HG02973 (cell line): ENCODE measurements at regions not wholly inside any gene's neighbourhood (a gene's known extent, or its start where the extent isn't known, plus 50 kb on each side); places are given as distances from the start of the nearest gene placed in this dataset.
"Not testable (repeated sequence)": the region's sequence is repeated elsewhere in the genome, so short reads cannot be mapped to it uniquely, and the experiment has no call there.

Experiments
- ATAC-seq: cut with Tn5 transposase; IDR thresholded peaks from one replicate; pipeline ENCODE4 v1.9.1; 2021; ENCODE audit warnings: moderate library complexity; ENCODE audit not compliant: unreplicated experiment

GRCh38 chr9:115847216-115847615 is 306.4 kb upstream of the PAPPA start:
- ATAC-seq: no peak

- ATAC-seq: no peak
Measured at GRCh38 chr9:115849679-115850412, 303.7 kb upstream of the PAPPA start.

DNA sequence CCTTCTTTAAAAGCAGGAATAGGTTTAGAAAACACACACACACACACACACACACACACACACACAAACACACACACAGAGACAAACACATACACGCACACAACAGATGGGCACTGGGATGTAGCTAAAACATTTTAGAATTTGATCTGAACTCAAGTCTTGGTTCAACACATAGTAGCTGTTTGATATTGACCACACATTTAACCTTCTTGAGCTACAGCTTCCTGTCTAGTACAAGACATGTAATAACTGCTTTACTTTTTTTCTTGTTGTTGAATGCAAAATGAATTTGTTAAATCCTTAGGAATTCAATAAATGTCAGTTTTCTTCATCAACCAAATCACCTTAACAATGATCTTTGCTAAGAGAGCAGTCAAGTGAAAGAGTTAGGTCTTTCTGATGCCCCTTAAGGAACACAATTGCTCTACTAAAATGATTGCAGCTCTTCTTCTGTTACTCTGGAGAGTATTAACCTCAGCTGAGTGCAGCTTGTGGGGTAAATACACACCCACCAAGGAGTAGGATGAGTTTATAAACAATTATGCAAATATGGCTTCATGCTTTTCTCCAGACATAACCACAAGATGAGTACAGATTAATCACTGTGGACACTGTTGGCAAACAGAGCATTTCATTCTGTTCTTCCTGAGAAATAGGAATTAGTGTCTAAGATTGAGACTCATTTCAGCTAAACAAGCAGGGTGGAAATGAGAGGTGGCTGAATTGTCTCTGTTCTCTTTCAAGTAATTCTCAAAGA is 302.9 kb upstream of the PAPPA start:
- no peak for ATAC-seq

DNA sequence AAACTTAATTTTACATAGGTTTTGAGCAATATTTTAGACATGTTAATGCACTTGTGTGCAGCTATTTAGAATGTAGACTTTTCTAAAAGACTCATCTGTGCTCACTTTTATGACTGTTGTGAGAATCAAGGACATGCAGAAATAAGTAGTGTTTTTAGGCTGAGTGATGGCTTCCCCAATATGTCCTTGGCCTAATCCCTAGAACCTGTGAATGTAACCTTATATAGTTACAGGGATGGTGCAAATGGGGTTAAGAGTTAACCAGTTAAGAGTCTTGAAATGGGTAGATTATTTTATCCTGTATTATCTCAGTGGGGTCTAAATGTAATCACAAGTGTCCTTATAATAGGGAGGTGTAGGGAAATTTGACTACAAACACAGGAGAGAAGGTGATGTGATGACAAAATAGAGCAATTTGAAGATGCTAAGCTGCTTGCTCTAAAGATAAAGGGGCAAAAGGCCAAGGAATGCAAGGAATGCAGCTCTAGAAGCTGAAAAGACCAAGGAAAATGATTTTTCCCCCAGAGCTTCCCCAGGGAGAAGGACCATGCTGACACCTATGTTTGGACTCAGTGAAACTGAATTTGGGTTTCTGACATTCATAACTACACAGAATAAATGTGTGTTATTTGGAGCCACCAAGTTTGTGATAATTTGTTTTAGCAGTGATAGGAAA is 298.0 kb upstream of the PAPPA start:
- ATAC-seq: no peak

DNA sequence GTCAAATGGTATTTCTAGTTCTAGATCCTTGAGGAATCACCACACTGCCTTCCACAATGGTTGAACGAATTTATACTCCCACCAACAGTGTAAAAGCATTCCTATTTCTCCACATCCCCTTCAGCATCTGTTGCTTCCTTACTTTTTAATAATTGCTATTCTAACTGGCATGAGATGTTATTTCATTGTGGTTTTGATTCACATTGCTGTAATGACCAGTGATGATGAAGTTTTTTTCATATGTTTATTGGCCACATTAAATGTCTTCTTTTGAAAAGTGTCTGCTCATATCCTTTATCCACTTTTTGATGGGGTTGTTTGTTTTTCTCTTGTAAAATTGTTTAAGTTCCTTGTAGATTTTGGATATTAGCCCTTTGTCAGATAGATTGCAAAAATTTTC is 295.2 kb upstream of the PAPPA start:
- not testable (repeated sequence) for ATAC-seq

GRCh38 chr9:115862021-115862420 is 291.6 kb upstream of the PAPPA start:
- no peak for ATAC-seq

DNA sequence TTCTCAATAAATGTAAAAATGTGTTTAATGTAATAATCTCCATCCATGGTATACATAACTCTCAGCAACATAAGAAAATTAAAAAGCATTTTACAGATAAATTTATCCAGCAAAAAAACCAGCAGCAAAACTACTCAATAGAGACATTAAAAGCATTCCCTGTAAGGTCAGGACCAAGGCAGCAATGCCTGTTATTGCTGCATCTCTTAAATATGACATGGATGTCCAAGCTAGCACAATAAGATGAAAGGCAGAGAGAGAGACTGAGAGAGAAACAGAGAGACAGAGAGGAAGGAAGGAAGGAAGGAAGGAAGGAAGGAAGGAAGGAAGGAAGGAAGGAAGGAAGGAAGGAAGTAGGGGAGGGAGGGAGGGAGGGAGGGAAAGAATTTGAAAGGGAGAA is 289.0 kb upstream of the PAPPA start:
- ATAC-seq: no peak

GRCh38 chr9:115867326-115867725 is 286.3 kb upstream of the PAPPA start:
- ATAC-seq: no peak

GRCh38 chr9:115877852-115878438 is 275.6 kb upstream of the PAPPA start:
- no peak for ATAC-seq

GRCh38 chr9:115879451-115879850 is 274.1 kb upstream of the PAPPA start:
- ATAC-seq: no peak

DNA sequence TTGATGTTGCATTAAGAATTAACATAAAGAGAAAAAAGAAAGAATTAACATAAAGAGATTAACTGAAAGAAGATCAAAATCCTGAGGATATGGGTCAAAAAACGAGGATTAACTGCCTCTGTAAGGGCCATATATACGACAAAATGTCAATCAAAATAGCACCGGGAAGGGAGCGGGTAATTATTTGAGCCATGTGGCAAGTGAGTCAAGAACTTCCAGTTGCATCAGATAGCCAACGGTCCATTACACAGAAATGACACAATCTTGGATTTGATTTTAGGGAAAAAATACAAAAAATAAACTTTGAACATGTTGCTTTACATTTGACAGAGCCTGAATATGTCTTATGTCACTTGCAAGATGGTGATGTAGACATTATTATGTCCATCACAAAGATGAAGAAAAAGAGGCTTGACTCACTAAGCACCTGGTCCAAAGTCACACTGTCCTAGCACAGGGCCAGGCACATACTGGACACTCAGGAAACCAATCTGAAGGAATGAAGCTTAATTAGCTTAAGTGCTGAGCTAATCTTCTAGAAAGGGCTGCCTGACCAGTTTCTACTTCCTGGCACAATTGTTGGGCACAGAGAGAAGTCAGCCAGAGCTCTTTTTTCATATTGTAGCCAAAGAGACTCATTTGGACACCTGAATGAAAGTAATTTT is 273.2 kb upstream of the PAPPA start:
- no peak for ATAC-seq

GRCh38 chr9:115882911-115883310 is 270.7 kb upstream of the PAPPA start:
- ATAC-seq: no peak

GRCh38 chr9:115883467-115884329 is 269.9 kb upstream of the PAPPA start:
- no peak for ATAC-seq

- no peak for ATAC-seq
Measured at GRCh38 chr9:115884846-115885245, 268.7 kb upstream of the PAPPA start.

DNA sequence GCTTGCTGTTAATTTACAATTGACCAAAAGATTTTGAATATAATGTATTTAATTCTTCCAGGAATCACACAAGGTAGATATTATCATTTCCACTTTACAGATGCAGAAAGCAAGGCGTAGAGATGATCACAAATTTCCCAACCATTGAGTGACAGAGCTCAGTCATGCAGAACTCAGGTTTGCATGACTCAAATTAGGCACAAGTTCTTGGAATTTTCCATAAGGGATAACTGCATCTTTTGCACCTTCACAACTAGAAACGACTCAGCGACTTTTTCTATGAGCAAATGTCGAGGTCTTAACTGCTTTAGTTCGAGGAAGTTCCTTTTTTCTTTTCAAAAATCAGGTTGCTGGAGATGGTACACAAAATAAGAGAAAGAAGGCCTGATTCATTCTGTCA is 265.5 kb upstream of the PAPPA start:
- no peak for ATAC-seq

- ATAC-seq: no peak
Measured at GRCh38 chr9:115891929-115892328, 261.7 kb upstream of the PAPPA start.

DNA sequence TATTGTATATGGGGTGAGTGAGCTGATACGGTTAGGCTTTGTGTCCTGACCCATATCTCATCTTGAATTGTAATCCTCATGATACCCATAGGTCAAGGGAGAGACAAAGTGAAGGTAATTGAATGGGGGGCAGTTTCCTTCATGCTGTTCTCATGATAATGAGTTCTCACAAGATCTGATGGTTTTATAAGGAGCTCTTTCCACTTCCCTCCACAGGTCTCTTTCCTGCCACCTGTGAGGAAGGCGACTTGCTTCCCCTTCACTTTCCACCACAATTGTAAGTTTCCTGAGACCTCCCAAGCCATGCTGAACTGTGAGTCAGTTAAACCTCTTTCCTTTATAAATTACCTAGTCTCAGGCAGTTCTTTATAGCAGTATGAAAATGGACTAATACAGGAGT is 255.1 kb upstream of the PAPPA start:
- not testable (repeated sequence) for ATAC-seq

DNA sequence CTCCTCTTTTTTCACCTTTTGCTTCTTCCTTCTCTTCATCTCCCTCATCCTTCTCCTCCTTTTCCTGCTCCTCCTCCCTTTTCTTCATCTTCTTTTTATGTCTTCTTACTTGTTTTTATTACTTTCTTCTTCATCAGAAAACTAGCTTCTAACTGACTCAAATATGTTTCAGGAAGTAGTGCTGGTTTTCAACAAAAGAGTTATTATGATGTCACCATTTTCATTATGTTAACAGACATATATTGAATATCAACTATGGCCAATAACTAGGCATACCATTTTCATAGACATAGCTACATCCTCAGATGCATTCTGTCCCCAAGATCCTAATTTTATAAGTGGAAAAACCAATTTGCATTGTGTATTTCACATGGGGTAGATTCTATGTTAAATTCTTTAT is 252.9 kb upstream of the PAPPA start:
- ATAC-seq: no peak

DNA sequence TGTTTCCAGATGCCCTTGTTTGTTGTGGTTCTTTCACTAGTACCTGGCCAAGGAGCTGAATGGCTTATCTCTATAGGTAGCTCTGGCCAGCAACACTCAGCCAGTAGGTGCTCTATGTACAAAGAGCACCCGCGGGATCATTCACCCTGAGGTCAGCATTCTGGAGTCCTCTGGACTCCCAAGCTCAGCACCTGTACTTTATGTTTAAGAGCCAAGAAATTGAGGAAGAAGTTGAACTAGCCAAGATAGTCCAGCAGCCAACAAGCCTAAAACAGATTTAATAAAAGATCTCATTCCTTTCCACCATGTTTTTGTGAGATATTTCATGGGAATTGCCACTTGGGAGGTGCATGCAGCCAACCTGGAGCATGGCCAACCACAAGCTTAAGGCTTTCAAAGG is 242.6 kb upstream of the PAPPA start:
- ATAC-seq: no peak

DNA sequence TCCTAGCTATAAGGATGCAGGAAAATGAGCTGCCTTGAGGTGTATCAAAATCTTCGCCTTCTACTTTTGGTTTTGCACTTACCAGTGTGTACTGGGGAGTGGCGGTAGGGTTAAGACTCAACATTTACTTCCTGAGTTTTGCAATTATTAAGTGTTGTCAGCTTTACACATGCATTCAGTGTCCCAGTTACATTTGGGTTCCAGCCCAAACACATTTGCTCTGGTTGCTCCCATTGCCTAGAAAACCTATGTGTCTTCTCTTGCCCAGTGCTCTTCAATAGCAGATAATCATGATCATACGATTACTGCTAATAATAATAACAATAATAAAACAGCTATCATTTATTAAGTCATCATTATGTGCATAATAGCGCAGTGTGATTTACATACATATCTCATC is 241.5 kb upstream of the PAPPA start:
- ATAC-seq: no peak
